ENCODE measurements at regions not wholly inside any gene's neighbourhood (a gene's known extent, or its start where the extent isn't known, plus 50 kb on each side); places are given as distances from the start of the nearest gene placed in this dataset.

DNA sequence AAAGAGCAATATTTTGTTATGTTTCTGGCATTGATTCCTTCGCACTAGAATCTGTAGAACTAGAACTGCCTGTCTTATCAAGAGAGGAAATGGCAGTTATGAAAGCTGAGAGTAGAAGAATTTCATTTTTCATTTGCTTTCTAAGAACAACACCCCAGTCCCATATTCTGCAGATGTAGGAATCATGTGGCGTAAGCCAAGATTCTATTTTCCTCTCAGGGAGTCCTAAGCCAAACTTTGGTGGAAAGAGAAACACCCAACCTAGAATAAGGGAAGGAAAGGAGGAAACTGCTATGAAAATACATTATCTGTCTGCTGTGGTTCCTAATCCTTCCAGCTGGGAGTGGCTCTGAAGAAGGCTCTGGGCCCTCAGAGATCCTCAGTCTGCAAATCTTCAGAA is 1176.9 kb upstream of the C9orf72 start:
- no peak for DNase-seq (ENCODE audit: low read depth)

GRCh38 chr9:28758341-28758740 is 1185.1 kb upstream of the C9orf72 start:
- DNase-seq (ENCODE audit: low read depth): no peak

DNA sequence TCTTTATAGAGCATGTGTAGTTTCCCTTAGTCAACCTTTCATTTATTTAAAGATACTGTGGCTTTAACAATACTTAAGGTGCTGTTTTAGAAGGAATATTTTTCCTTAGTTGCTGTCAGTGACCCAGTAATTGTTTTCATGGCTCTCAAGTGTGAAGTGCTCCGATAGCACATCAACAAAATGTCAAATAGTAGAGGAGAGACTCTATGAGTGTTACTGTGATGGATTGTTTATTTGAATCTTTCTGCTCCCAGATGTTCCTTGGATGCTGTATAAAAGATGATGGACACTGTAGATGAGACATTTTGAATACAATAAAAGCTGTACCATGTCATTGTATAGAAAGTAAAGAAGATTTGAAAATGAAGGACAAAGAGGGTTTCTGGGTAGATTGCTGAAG is 1185.7 kb upstream of the C9orf72 start:
- no peak for DNase-seq (ENCODE audit: low read depth)

DNA sequence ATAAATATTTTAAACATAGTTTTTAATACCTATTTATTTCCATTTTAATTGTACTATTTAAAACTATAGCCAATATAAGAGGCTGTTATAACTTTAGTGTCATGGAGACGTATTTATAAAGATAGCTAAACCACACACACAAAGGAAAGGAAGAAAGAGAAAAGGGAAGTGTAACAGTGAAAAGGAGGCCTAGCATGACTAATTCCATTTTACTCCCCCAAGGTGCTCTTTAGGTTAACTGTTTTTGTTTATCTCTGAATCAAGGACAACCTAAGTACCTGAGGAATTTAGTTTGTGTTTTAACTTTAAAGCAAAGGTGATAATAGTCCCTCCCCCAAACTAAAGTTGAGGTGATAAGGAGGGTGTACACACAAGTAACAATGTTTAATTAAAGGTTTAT is 1188.9 kb upstream of the C9orf72 start:
- no peak for DNase-seq (ENCODE audit: low read depth)

- DNase-seq (ENCODE audit: low read depth): no peak
Measured at GRCh38 chr9:28764532-28764931, 1191.3 kb upstream of the C9orf72 start.

DNA sequence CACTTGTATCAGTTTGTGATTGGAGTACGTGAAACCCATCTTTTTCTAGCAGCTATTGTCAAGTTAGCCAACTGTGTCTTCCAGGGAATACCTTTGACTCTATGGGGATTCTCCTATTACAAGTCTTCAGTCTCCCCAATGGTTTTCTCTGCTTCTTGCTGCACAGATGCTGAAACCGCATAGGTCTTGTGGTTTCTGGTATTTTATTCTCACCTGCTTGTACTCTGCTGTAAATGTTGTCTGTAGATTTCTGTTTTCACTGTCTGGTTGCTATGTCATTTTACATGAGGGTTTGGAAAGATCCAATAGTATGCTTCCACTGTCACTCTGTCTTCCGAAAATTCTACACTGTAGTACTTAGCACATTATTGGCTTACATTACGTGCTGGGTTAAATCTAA is 1196.9 kb upstream of the C9orf72 start:
- DNase-seq (ENCODE audit: low read depth): no peak

GRCh38 chr9:28770827-28771226 is 1197.5 kb upstream of the C9orf72 start:
- DNase-seq (ENCODE audit: low read depth): no peak

DNA sequence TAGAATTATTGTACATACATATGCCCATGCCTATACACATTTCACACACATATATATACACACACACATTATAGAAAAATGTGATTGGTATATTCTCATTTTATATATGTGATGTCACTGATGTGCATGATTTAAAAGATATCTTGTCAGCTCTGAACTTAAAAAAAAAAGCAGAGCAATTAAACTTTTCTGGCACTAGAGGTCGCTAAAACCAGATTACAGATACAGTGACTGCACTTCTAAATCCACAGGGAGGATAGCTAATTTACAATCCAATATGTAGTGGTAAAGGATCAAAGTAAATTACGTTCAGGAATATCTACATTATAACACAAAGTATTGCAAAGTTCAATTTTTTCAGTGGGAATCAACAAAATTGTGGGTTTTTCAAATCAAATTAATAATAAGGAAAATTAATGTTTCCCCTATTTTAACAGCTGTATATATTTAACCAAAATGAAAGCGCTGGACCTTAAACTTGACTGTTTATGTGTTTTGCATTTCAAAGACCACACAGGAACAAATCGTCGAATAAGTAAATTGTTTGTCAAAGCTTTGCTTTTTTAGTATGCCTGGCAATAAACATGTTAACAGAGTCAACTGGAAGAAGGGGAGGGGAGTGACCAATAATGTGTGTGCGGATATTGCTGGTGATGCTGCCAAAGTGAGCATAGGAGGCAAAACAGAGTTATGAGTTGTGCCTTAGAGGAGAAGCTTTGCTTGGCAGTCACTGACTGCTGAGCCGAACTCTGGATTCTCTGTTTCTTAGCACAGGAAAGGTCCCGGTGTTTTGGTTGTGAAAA is 1201.4 kb upstream of the C9orf72 start:
- no peak for DNase-seq (ENCODE audit: low read depth)

- DNase-seq (ENCODE audit: low read depth): no peak
Measured at GRCh38 chr9:28779243-28779642, 1206.0 kb upstream of the C9orf72 start.

DNA sequence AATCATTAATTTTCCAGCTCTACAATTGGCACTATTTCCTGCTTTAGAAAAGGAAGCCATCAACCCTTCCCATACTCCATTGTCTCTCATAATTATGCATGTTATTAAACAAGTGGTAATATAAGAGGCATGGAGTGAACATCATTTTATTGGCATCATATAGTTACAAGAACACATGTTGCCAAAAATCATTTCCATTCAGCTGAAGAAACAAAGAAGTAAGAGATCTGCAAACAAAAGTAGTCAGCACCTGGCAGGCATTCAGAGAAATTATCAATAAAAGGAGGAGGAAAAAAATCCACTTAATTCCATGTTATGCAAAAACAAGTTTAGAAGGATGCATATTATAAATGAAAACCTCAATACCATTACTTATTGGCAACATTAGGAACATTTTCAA is 1208.2 kb upstream of the C9orf72 start:
- DNase-seq (ENCODE audit: low read depth): no peak

DNA sequence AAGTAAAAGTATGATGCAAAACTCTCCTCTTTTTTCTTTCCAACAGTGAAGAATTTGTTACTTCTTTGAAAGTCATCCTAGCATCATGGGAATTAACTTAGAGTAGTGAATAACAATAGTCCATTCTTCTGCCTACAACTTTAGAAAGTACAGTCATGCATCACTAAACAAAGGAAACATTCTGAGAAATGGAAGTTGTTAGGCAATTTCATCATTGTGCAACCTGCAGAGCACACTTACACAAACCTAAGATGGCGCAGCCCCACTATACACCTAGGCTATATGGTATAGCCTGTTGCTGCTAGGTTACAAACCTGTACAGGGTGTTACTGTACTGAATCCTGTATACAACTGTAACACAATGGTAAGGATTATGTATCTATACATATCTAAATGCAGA is 1209.3 kb upstream of the C9orf72 start:
- no peak for DNase-seq (ENCODE audit: low read depth)

DNA sequence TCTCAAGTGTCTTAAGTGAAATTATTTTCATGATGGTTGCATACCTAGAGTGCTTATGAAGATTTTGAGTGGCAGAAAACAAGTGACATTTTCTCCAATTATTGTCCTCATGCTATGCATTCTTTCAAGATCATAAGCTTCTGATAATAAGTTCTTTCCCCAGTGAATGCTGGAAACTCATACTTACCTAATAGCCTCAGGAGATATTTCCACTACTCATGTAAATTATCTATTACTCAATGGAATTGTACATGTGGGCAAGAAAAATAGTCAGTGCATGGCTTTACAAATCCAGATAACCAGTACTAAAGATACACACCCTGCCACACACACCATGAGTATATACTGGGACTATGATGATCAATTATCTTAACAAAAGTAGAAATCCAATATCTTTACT is 1219.4 kb upstream of the C9orf72 start:
- no peak for DNase-seq (ENCODE audit: low read depth)

GRCh38 chr9:28799876-28800275 is 1226.6 kb upstream of the C9orf72 start:
- no peak for DNase-seq (ENCODE audit: low read depth)

DNA sequence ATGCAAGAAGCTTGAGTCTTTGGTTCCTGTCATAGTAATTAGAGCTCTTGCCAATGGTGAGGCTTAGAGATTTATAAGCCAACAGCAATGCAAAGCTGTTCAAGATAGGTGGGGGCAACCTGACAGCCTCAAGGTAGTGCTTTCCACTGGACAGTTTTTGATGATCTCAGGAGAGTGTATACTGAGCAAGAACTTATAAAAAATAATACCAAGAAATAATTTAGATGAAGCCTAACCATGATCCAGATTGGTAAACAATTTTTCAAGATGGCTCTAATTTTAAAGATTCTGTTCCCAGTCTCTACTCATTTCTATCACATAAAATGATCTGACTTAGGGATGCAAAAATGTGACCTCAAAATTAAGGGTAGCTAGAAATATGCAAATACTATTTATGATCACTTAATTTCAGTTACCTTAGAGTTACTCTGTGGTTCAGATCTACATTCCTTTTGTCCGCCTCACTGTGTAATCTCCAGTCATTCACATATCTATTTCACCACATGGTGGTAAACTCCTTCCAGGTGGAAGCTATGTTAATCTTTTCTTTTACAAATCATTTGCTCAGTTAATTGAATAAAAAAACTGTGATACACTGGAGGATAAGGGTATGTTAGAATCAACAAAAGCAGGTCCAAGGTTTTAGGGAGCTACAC is 1228.0 kb upstream of the C9orf72 start:
- DNase-seq (ENCODE audit: low read depth): no peak

- DNase-seq (ENCODE audit: low read depth): no peak
Measured at GRCh38 chr9:28805197-28805596, 1231.9 kb upstream of the C9orf72 start.

DNA sequence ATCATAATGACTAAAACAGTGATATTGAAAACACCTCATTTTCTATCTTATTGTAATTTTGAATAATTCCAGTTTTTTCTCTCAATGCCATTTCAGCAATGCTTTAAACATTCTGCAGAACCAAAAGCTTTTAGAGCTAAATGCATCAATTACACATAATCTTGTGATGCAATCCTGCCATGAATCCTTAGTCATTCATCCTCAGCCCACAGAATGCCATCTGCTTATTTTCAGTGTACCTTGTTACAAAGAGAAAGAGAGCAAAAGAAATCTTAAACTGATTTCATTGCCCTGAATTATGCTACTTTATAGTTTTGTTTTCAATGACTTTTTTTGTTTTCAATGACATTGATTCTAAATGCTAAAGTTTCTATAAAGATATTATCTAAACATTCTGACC is 1234.8 kb upstream of the C9orf72 start:
- DNase-seq (ENCODE audit: low read depth): no peak

DNA sequence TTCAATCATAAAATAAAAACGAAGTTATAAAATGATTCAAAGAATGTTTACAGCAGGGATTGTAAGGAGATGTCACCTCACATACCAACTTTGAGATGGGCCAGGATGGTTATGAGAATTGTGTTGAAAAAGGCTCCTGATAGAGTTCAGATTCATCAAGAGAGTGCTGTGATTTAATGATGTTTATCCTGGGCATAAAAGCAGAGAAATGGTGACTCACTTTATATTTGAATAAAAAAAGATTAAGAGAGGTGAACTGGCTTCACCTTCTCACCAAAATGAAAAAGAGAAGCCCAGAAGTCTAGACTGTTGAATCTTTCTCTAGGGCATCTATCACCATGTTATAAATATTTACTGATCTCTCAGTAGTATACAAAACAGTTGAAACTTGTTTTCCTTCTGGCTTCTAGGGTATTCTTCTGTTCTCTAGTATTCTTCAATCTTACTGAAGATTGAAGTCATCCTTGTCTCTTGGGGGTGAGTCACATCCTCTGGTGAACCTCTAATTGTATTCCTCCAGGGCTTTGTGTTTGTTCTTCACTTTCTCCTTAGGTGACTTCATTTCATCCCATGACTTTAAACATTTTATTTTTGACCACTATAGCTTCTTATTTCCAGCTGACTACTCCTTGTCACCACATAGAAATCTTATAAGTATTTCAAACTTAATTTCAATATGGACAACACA is 1237.3 kb upstream of the C9orf72 start:
- DNase-seq (ENCODE audit: low read depth): no peak

GRCh38 chr9:28820741-28821140 is 1247.5 kb upstream of the C9orf72 start:
- DNase-seq (ENCODE audit: low read depth): no peak

GRCh38 chr9:28821240-28821639 is 1248.0 kb upstream of the C9orf72 start:
- no peak for DNase-seq (ENCODE audit: low read depth)

DNA sequence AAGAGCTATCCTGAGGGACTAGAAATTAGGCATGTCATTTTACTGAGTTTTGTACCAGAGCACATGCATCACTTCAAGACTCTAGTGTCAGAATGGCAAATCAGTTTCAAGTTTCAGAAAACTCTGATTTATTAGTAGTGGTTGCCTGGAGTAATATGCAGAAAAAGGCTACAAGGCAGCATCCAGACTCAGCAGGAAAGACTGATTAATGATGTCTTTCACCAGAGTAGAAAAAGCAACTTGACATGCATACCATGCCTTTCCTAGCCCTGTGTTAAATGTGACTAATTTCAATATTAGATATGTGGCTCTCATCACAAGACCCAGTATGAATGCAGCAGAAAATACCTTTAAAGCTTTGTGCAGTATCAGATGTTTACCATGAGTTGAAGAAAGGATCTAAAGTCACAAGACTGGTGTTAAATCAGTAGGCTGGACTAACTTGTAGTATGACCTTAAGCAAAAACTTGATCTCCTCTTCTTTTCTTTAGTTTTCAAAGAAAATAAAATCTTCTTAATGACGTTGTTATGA is 1251.2 kb upstream of the C9orf72 start:
- DNase-seq (ENCODE audit: low read depth): no peak

- DNase-seq (ENCODE audit: low read depth): no peak
Measured at GRCh38 chr9:28832168-28832770, 1259.0 kb upstream of the C9orf72 start.

DNA sequence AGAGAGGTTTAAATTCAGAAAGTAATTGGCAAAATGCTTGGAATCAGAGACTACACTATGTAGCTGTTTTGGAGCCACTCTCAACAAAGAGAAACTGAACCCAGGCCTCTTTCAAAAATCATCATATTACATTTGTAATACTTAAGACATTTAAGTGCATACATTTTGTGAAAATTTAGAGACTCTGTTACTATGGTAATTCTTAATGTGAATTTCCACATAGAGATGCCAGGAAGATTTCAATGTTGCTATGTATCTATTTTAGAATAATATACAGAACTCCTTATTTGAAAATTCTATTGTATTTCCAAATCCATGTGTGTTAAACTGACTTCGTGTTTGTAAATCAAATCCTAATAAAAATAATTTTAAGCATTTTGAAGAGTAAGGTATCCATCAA is 1260.9 kb upstream of the C9orf72 start:
- DNase-seq (ENCODE audit: low read depth): no peak

Data from stimulated activated CD4-positive, alpha-beta T cell treated with anti-CD3 and anti-CD28 coated beads, Interleukin-2, amount 100 ng/mL, for 4 hours (primary cell).